CD14-positive monocyte (primary cell): ENCODE measurements at regions not wholly inside any gene's neighbourhood (a gene's known extent, or its start where the extent isn't known, plus 50 kb on each side); places are given as distances from the start of the nearest gene placed in this dataset.

Source experiments
- DNase-seq, 3 donors: peaks; one replicate each; pipeline ENCODE4 v3.0.0-alpha.2; 2011 to 2022
- H2AFZ ChIP-seq: 2 replicates; pipeline ENCODE4 v1.6.0; 2012; ENCODE audit warnings: mild to moderate bottlenecking, low read depth, low read length, inconsistent platforms; ENCODE audit not compliant: insufficient read depth, poor library complexity, severe bottlenecking
- H3K27ac ChIP-seq, 2 donors: 1 replicate in 1 of 2; 2 replicates in 1 of 2; pipeline ENCODE4 v1.5.1; 2012 to 2013; ENCODE audit warnings: low read length in 2 of 2, control low read depth in 1 of 2, inconsistent platforms in 1 of 2, low read depth in 1 of 2, mild to moderate bottlenecking in 1 of 2
- H3K27me3 ChIP-seq, 2 donors: one replicate each; pipeline versions ENCODE4 v1.6.0 to v1.6.1; 2011 to 2013; ENCODE audit warnings: low read length in 2 of 2; ENCODE audit not compliant: control insufficient read depth in 2 of 2, insufficient read depth in 2 of 2
- H3K36me3 ChIP-seq, 2 donors: replicated peaks in 1 of 2; 1 replicate in 1 of 2; 2 replicates in 1 of 2; pipeline versions ENCODE4 v1.5.1 to v1.6.1; 2012 to 2013; ENCODE audit warnings: low read length in 2 of 2, control low read depth in 1 of 2, inconsistent platforms in 1 of 2, mild to moderate bottlenecking in 1 of 2; ENCODE audit not compliant: insufficient read depth in 2 of 2, control insufficient read depth in 1 of 2
- H3K4me1 ChIP-seq, 2 donors: 1 replicate in 1 of 2; 2 replicates in 1 of 2; pipeline versions ENCODE4 v1.5.1 to v1.6.1; 2012 to 2013; ENCODE audit warnings: low read length in 2 of 2, control low read depth in 1 of 2, inconsistent platforms in 1 of 2, mild to moderate bottlenecking in 1 of 2, moderate library complexity in 1 of 2; ENCODE audit not compliant: insufficient read depth in 2 of 2, control insufficient read depth in 1 of 2
- H3K4me2 ChIP-seq: replicated peaks from 2 replicates; pipeline ENCODE3; 2012; ENCODE audit warnings: low read length, moderate library complexity, mild to moderate bottlenecking; ENCODE audit not compliant: poor library complexity, severe bottlenecking; ENCODE audit errors: extremely low read depth
- H3K4me3 ChIP-seq, 3 experiments: fragments of 200-600 bp in 1 of 3; sonication (generic) in 1 of 3; replicated peaks in 1 of 3; 1 replicate in 2 of 3; 2 replicates in 1 of 3; pipeline ENCODE4 v1.5.1; 2011 to 2013; ENCODE audit warnings: low read length in 3 of 3, mild to moderate bottlenecking in 3 of 3, control low read depth in 2 of 3, low read depth in 2 of 3, inconsistent platforms in 1 of 3, moderate library complexity in 1 of 3
- H3K79me2 ChIP-seq: 2 replicates; pipeline ENCODE4 v1.6.0; 2012; ENCODE audit warnings: mild to moderate bottlenecking, control low read depth, inconsistent platforms, low read length, moderate library complexity; ENCODE audit not compliant: insufficient read depth
- H3K9ac ChIP-seq: 2 replicates; pipeline ENCODE4 v1.6.0; 2017; ENCODE audit warnings: low read length, mild to moderate bottlenecking; ENCODE audit not compliant: insufficient read depth, poor library complexity, severe bottlenecking
- H3K9me3 ChIP-seq, 2 donors: replicated peaks in 1 of 2; 1 replicate in 1 of 2; 2 replicates in 1 of 2; pipeline versions ENCODE4 v1.5.1 to v1.6.1; 2012 to 2013; ENCODE audit warnings: low read length in 2 of 2, control low read depth in 1 of 2; ENCODE audit not compliant: control insufficient read depth in 1 of 2, insufficient read depth in 1 of 2
- H4K20me1 ChIP-seq: 2 replicates; pipeline ENCODE4 v1.6.0; 2012; ENCODE audit warnings: mild to moderate bottlenecking, low read length, control low read depth, moderate library complexity; ENCODE audit not compliant: insufficient read depth
- H3K27ac Mint-ChIP-seq, 7 donors: one replicate each; pipeline ENCODE4 v1.8.0; 2020; ENCODE audit warnings: mild to moderate bottlenecking in 7 of 7, mixed read lengths in 7 of 7, moderate library complexity in 6 of 7, inconsistent platforms in 2 of 7
- H3K27me3 Mint-ChIP-seq, 3 donors: one replicate each; pipeline ENCODE4 v1.8.0; 2021 to 2022; ENCODE audit warnings: low read depth in 3 of 3, mild to moderate bottlenecking in 3 of 3, mixed read lengths in 3 of 3, moderate library complexity in 3 of 3, inconsistent platforms in 1 of 3
- H3K36me3 Mint-ChIP-seq, 2 donors: one replicate each; pipeline ENCODE4 v1.8.0; 2020; ENCODE audit warnings: mixed read lengths in 2 of 2, inconsistent platforms in 1 of 2, mild to moderate bottlenecking in 1 of 2
- H3K4me1 Mint-ChIP-seq: one replicate; pipeline ENCODE4 v1.8.0; 2020; ENCODE audit warnings: mild to moderate bottlenecking, mixed read lengths
- H3K4me3 Mint-ChIP-seq, 2 donors: one replicate each; pipeline ENCODE4 v1.8.0; 2020; ENCODE audit warnings: mild to moderate bottlenecking in 2 of 2, mixed read lengths in 2 of 2, moderate library complexity in 1 of 2
- H3K9me3 Mint-ChIP-seq, 7 donors: one replicate each; pipeline ENCODE4 v1.8.0; 2020 to 2022; ENCODE audit warnings: mixed read lengths in 7 of 7, mild to moderate bottlenecking in 6 of 7, moderate library complexity in 6 of 7, inconsistent platforms in 2 of 7
- CTCF ChIP-seq: fragments of 200-600 bp; IDR thresholded peaks from one replicate; pipeline ENCODE4 v1.8.0; 2022; ENCODE audit warnings: antibody characterized with exemption, mild to moderate bottlenecking
- WGBS: methylation state at CpG from one replicate; pipeline ENCODE4 v1.1.5; 2013; ENCODE audit warnings: missing lambda C conversion rate; ENCODE audit not compliant: insufficient coverage; 5-methylcytosine and 5-hydroxymethylcytosine counted together
- intact Hi-C, 2 donors: fragments of 100-400 bp; cut with micrococcal nuclease; formaldehyde crosslinking; loops; one replicate each; pipeline versions ENCODE4 v1.15.0 to v1.15.1; 2023

- H3K27me3 ChIP-seq = no peaks in the 10 kb centered on the region
- no peaks in the 10 kb centered on the region for H3K36me3 Mint-ChIP-seq
- no peaks in the 10 kb centered on the region for H3K4me1 Mint-ChIP-seq
- H3K27ac Mint-ChIP-seq = no peak overlapping the region
- H3K4me3 ChIP-seq = no peak overlapping the region
- DNase-seq = no peak
- H3K36me3 ChIP-seq = no peaks in the 10 kb centered on the region
- H3K9ac ChIP-seq = no peak overlapping the region
- H2AFZ ChIP-seq = no peak overlapping the region
- no peaks in the 10 kb centered on the region for H3K4me1 ChIP-seq
- H3K4me2 ChIP-seq = no peak overlapping the region
- peaks cover 0 to 7% of the 10 kb centered on the region in 2 donors for H3K9me3 ChIP-seq
- H4K20me1 ChIP-seq = no peaks in the 10 kb centered on the region
- H3K79me2 ChIP-seq = no peaks in the 10 kb centered on the region
- intact Hi-C loops = no loop called here
- WGBS = 78% methylated on average over 1 of the region's 3 CpGs
- no peaks in the 10 kb centered on the region for H3K27me3 Mint-ChIP-seq
- peaks cover 1 to 12% (median 4%) of the 10 kb centered on the region in 7 donors for H3K9me3 Mint-ChIP-seq
- TF ChIP-seq CTCF = no peak
- H3K27ac ChIP-seq = no peak overlapping the region
- no peak overlapping the region for H3K4me3 Mint-ChIP-seq
Measured at GRCh38 chr6:48777411-48777810, 666.4 kb upstream of the PTCHD4 start.

- no peak for TF ChIP-seq CTCF
- H3K36me3 ChIP-seq = no peaks in the 10 kb centered on the region
- Mint-ChIP-seq H3K36me3 (no peaks in the 10 kb centered on the region), H3K4me1 (no peaks in the 10 kb centered on the region), H3K27me3 (no peaks in the 10 kb centered on the region), H3K9me3 (peaks cover 1 to 12% (median 3%) of the 10 kb centered on the region in 7 donors), H3K27ac (no peak overlapping the region), H3K4me3 (no peak overlapping the region)
- H3K4me3 ChIP-seq = no peak overlapping the region
- H3K4me2 ChIP-seq = no peak overlapping the region
- no peaks in the 10 kb centered on the region for H4K20me1 ChIP-seq
- WGBS = no CpG with 5 or more reads among the region's 3 CpGs
- DNase-seq = no peak
- intact Hi-C loops = no loop called here
- H3K27me3 ChIP-seq = no peaks in the 10 kb centered on the region
- H3K79me2 ChIP-seq = no peaks in the 10 kb centered on the region
- no peaks in the 10 kb centered on the region for H3K4me1 ChIP-seq
- no peak overlapping the region for H2AFZ ChIP-seq
- H3K9me3 ChIP-seq = peaks cover 0 to 4% of the 10 kb centered on the region in 2 donors
- H3K9ac ChIP-seq = no peak overlapping the region
- no peak overlapping the region for H3K27ac ChIP-seq
Measured at GRCh38 chr6:48775157-48775556, 664.2 kb upstream of the PTCHD4 start.
